Neural crest cell (in vitro differentiated cells): ENCODE measurements at regions not wholly inside any gene's neighbourhood (a gene's known extent, or its start where the extent isn't known, plus 50 kb on each side); places are given as distances from the start of the nearest gene placed in this dataset.

ENCODE experiments used
- DNase-seq: peaks from one replicate; pipeline ENCODE4 v3.0.0; 2021; ENCODE audit warnings: low read depth, mixed read lengths, low spot score
- H3K27ac Mint-ChIP-seq: one replicate; pipeline ENCODE4 v1.8.0; 2021; ENCODE audit warnings: mild to moderate bottlenecking, mixed read lengths; ENCODE audit not compliant: unreplicated experiment
- H3K27me3 Mint-ChIP-seq: 2 replicates; pipeline ENCODE4 v1.8.0; 2021; ENCODE audit warnings: low read depth, mild to moderate bottlenecking, mixed read lengths
- H3K36me3 Mint-ChIP-seq: 2 replicates; pipeline ENCODE4 v1.8.0; 2021; ENCODE audit warnings: low read depth, mild to moderate bottlenecking, mixed read lengths
- H3K4me1 Mint-ChIP-seq: 2 replicates; pipeline ENCODE4 v1.8.0; 2021; ENCODE audit warnings: mixed read lengths
- H3K4me3 Mint-ChIP-seq: one replicate; pipeline ENCODE4 v1.8.0; 2021; ENCODE audit warnings: mild to moderate bottlenecking, mixed read lengths
- H3K9me3 Mint-ChIP-seq: 2 replicates; pipeline ENCODE4 v1.8.0; 2021; ENCODE audit warnings: mixed read lengths
- TF ChIP-seq, protein P1 (sequence below): fragments of 200-600 bp; sonication (generic); conservative IDR thresholded peaks from 2 replicates; pipeline ENCODE4 v1.5.0; 2021; ENCODE audit warnings: antibody characterized with exemption, mild to moderate bottlenecking

DNA sequence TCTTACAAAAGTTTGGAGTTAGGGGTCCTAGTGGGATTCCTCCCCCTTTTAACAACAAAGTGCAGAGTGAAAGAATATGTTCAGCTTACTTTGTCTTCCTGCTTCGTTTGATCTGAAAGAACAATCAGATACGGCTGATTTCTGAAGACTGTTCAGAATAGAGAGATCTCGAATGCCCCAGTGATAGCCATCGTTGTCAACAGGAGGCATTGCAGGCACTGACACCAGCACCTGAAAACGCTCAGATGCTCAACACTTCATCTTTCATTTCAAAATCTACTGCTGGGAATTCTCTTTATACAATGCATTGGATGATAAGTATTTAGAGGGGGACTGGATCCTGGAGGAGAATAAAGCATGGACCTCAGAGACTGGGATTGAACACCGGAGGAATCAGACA, 186.3 kb upstream of the TENM3 start:
- Mint-ChIP-seq H3K9me3 (peaks cover 3% of the 10 kb centered on the region), H3K4me3 (no peak overlapping the region), H3K4me1 (peaks cover 13% of the 10 kb centered on the region), H3K27me3 (no peaks in the 10 kb centered on the region), H3K36me3 (no peaks in the 10 kb centered on the region), H3K27ac (peak overlapping the region; percentile 9)
- TF ChIP-seq, protein P1, sequence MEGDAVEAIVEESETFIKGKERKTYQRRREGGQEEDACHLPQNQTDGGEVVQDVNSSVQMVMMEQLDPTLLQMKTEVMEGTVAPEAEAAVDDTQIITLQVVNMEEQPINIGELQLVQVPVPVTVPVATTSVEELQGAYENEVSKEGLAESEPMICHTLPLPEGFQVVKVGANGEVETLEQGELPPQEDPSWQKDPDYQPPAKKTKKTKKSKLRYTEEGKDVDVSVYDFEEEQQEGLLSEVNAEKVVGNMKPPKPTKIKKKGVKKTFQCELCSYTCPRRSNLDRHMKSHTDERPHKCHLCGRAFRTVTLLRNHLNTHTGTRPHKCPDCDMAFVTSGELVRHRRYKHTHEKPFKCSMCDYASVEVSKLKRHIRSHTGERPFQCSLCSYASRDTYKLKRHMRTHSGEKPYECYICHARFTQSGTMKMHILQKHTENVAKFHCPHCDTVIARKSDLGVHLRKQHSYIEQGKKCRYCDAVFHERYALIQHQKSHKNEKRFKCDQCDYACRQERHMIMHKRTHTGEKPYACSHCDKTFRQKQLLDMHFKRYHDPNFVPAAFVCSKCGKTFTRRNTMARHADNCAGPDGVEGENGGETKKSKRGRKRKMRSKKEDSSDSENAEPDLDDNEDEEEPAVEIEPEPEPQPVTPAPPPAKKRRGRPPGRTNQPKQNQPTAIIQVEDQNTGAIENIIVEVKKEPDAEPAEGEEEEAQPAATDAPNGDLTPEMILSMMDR, result no peak
- DNase-seq, result no peak

DNA sequence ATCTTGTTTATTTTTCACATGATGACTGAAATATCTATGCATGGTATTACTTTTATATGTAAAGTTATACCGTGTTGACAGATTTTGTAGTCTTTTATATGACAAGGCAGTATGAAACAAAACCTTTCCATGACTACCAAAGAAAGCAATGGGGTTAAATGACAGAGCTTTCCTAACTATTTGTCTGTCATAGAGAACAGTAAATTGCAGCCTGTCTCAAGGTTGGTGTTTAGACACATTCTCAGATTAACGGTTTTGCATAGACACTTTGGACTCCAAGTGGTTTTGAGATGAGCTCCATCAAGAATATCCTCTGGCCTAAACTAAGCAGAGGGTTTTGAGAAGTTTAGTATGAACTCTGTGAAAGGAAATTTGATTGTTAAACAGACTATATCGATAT, 180.7 kb upstream of the TENM3 start:
- no peaks in the 10 kb centered on the region for H3K36me3 Mint-ChIP-seq
- no peak for DNase-seq
- H3K4me3 Mint-ChIP-seq, result no peak overlapping the region
- H3K27ac Mint-ChIP-seq, result no peak overlapping the region
- peaks cover 10% of the 10 kb centered on the region for H3K4me1 Mint-ChIP-seq
- no peaks in the 10 kb centered on the region for H3K27me3 Mint-ChIP-seq
- peaks cover 3% of the 10 kb centered on the region for H3K9me3 Mint-ChIP-seq
- TF ChIP-seq, protein P1, result no peak

DNA sequence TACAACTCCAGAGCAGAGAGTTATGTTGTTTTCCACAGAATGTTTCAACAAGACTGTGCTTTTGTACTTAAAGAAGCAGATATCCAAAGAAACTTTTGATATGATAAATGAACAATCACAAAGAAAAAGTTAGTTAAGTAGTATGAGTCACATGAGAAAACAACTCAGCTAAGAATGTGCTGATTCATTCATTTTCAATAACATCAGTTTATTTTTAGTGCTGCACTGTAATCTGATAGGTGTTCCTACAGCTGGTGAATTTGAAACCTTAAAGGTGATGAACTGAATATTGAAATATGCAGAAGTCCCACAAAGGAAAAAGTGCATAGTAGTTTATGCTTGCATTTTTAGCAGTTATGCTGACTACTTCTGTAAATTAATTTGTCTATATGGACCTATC, 180.3 kb upstream of the TENM3 start:
- TF ChIP-seq, protein P1, result no peak
- Mint-ChIP-seq H3K9me3 (peaks cover 3% of the 10 kb centered on the region), H3K4me1 (peaks cover 10% of the 10 kb centered on the region), H3K27me3 (no peaks in the 10 kb centered on the region), H3K27ac (no peak overlapping the region), H3K36me3 (no peaks in the 10 kb centered on the region), H3K4me3 (no peak overlapping the region)
- DNase-seq, result no peak

DNA sequence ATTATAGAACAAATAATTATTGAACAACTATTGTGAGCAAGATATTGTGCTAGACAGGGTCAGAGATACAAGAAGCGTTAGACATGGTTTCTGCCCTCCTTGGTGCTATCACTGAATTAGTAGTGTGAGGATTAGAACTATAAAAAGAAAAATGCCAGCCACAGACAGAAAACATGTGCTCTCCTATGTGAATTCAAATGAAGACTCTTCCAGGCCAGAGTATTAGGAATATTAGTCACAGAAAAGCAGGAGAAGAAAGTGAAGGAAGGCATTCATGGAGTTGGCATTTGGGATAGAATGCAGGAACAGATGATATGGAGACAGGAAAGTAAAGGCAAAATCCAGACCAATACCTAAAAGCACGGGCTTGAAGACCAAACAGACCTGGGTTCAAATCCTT, 179.6 kb upstream of the TENM3 start:
- Mint-ChIP-seq H3K4me1 (peaks cover 10% of the 10 kb centered on the region), H3K27ac (no peak overlapping the region), H3K4me3 (no peak overlapping the region), H3K9me3 (peaks cover 3% of the 10 kb centered on the region), H3K27me3 (no peaks in the 10 kb centered on the region), H3K36me3 (no peaks in the 10 kb centered on the region)
- TF ChIP-seq, protein P1, result no peak
- no peak for DNase-seq

DNA sequence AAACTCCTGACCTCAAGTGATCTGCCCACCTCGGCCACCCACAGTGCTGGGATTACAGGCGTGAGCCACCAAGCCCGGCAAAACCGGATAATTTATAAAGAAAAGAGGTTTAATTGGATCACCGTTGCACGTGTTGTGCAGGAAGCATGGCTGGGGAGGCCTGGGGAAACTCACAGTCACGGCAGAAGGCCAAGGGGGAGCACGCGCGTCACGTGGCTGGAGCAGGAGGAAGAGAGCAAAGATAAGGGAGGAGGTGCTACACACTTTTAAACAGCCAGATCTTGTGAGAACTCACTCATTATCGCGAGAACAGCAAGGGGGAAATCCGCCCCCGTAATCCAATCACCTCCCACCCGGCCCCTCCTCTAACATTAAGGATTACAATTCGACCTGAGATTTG, 177.9 kb upstream of the TENM3 start:
- Mint-ChIP-seq H3K4me3 (no peak overlapping the region), H3K27me3 (no peaks in the 10 kb centered on the region), H3K9me3 (peaks cover 1% of the 10 kb centered on the region), H3K4me1 (peaks cover 10% of the 10 kb centered on the region), H3K27ac (no peak overlapping the region), H3K36me3 (no peaks in the 10 kb centered on the region)
- DNase-seq, result no peak
- TF ChIP-seq, protein P1, result no peak

DNA sequence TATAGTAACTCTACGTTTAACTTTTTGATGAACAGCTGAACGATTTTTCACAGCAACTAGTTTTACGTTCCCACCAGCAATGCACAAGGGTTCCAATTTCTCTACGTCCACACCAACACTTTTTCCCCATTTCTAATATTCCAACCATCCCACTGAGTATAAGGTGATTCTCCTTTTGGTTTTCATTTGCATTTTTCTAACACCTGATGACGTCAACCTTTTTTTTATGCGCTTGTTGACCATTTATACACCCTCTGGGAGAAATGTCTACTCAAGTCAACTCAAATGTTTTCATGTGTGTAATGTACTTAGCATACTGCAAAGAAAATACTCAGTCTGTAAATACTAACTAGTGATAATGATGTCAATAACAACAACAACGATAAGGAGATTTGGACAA, 177.2 kb upstream of the TENM3 start:
- DNase-seq, result no peak
- Mint-ChIP-seq H3K4me3 (no peak overlapping the region), H3K4me1 (peaks cover 10% of the 10 kb centered on the region), H3K9me3 (no peaks in the 10 kb centered on the region), H3K27me3 (no peaks in the 10 kb centered on the region), H3K36me3 (no peaks in the 10 kb centered on the region), H3K27ac (no peak overlapping the region)
- TF ChIP-seq, protein P1, result no peak
